GM19372 (cell line): ENCODE measurements at regions not wholly inside any gene's neighbourhood (a gene's known extent, or its start where the extent isn't known, plus 50 kb on each side); places are given as distances from the start of the nearest gene placed in this dataset.

Source experiments
- ATAC-seq: cut with Tn5 transposase; IDR thresholded peaks from one replicate; pipeline ENCODE4 v1.9.1; 2021; ENCODE audit warnings: mild to moderate bottlenecking, low read depth, moderate library complexity; ENCODE audit not compliant: unreplicated experiment

- no peak for ATAC-seq
Measured at GRCh38 chr6:9634776-9635175, 780.1 kb downstream of the TFAP2A start.

GRCh38 chr6:9632026-9632425 is 782.8 kb downstream of the TFAP2A start:
- ATAC-seq: no peak

- no peak for ATAC-seq
Measured at GRCh38 chr6:9628819-9629218, 786.1 kb downstream of the TFAP2A start.

GRCh38 chr6:9627916-9628315 is 787.0 kb downstream of the TFAP2A start:
- ATAC-seq: no peak

GRCh38 chr6:9623985-9624384 is 790.9 kb downstream of the TFAP2A start:
- ATAC-seq: no peak

- ATAC-seq: no peak
Measured at GRCh38 chr6:9623228-9623832, 791.5 kb downstream of the TFAP2A start.

- ATAC-seq: no peak
Measured at GRCh38 chr6:9621276-9621675, 793.6 kb downstream of the TFAP2A start.

GRCh38 chr6:9620687-9621086 is 794.2 kb downstream of the TFAP2A start:
- no peak for ATAC-seq

- no peak for ATAC-seq
Measured at GRCh38 chr6:9620263-9620662, 794.6 kb downstream of the TFAP2A start.

- ATAC-seq: no peak
Measured at GRCh38 chr6:9614778-9615177, 800.1 kb downstream of the TFAP2A start.

GRCh38 chr6:9612489-9612888 is 802.4 kb downstream of the TFAP2A start:
- no peak for ATAC-seq

- ATAC-seq: no peak
Measured at GRCh38 chr6:9610620-9611415, 804.1 kb downstream of the TFAP2A start.

- no peak for ATAC-seq
Measured at GRCh38 chr6:9606435-9607134, 808.3 kb downstream of the TFAP2A start.

GRCh38 chr6:9594746-9595145 is 820.1 kb downstream of the TFAP2A start:
- ATAC-seq: no peak

GRCh38 chr6:9593554-9593953 is 821.3 kb downstream of the TFAP2A start:
- no peak for ATAC-seq

GRCh38 chr6:9583753-9584352 is 831.0 kb downstream of the TFAP2A start:
- no peak for ATAC-seq

GRCh38 chr6:9581155-9581554 is 833.7 kb downstream of the TFAP2A start:
- ATAC-seq: no peak

GRCh38 chr6:9576521-9576920 is 838.4 kb downstream of the TFAP2A start:
- no peak for ATAC-seq

- ATAC-seq: no peak
Measured at GRCh38 chr6:9566096-9566495, 848.8 kb downstream of the TFAP2A start.

GRCh38 chr6:9564021-9564420 is 850.9 kb downstream of the TFAP2A start:
- no peak for ATAC-seq

GRCh38 chr6:9563568-9563967 is 851.3 kb downstream of the TFAP2A start:
- ATAC-seq: no peak
